ENCODE measurements at regions not wholly inside any gene's neighbourhood (a gene's known extent, or its start where the extent isn't known, plus 50 kb on each side); places are given as distances from the start of the nearest gene placed in this dataset.

DNA sequence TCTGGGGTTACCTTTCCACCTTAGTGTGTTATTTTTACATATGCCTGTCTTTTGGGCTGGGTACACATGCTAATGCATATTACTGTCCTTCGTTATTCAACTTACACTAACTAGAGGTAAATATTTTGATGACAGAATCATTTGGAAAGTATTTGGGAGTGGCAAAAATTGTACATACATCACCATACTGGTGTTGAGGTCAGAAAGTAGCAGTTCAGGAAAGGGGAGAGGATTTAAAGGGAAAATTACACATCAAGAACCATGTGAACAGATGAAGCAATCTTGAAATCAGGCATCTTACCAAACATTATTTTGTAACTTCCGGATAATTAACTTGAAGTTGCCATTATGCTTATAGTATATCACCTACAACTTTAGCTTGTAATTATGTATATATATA, 379.7 kb downstream of the RND3 start:
- in situ Hi-C loops (cut with HindIII; ENCODE audit: low sequenced_read_pairs) = no loop called here
- TF ChIP-seq, protein P1, sequence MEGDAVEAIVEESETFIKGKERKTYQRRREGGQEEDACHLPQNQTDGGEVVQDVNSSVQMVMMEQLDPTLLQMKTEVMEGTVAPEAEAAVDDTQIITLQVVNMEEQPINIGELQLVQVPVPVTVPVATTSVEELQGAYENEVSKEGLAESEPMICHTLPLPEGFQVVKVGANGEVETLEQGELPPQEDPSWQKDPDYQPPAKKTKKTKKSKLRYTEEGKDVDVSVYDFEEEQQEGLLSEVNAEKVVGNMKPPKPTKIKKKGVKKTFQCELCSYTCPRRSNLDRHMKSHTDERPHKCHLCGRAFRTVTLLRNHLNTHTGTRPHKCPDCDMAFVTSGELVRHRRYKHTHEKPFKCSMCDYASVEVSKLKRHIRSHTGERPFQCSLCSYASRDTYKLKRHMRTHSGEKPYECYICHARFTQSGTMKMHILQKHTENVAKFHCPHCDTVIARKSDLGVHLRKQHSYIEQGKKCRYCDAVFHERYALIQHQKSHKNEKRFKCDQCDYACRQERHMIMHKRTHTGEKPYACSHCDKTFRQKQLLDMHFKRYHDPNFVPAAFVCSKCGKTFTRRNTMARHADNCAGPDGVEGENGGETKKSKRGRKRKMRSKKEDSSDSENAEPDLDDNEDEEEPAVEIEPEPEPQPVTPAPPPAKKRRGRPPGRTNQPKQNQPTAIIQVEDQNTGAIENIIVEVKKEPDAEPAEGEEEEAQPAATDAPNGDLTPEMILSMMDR (IDR thresholded peaks at IDR 0.05; ENCODE audit: low read depth, low read length, missing control alignments) = no peak
- no peak overlapping the region for H3K4me3 ChIP-seq (ENCODE audit: low read depth, low read length)
- no peak for DNase-seq (ENCODE audit: low read depth)

- H3K4me3 ChIP-seq (ENCODE audit: low read depth, low read length) = no peak overlapping the region
- in situ Hi-C loops (cut with HindIII; ENCODE audit: low sequenced_read_pairs) = no loop called here
- DNase-seq (ENCODE audit: low read depth) = no peak
Measured at GRCh38 chr2:150107170-150107569, 380.3 kb downstream of the RND3 start.

DNA sequence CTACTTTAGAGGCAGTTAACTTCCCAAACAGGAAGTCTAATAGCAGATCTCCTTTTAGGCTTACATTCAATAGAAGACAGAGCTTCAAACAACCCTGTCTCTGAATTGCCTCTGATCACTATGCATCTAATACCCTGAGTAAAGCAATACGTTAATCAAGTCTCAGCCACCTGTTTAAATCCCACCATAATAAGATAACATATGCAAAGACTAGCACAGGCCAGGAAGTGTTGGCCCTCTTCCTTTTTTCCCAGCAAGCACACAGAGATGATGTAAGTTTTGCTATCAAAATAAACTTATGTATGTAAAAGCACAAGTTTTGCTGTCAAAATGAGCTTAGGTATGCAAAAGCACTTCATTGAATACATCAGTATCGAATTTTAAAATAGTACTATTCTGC, 385.5 kb downstream of the RND3 start:
- DNase-seq (ENCODE audit: low read depth) = no peak
- TF ChIP-seq, protein P1 (IDR thresholded peaks at IDR 0.05; ENCODE audit: low read depth, low read length, missing control alignments) = no peak
- no peak overlapping the region for H3K4me3 ChIP-seq (ENCODE audit: low read depth, low read length)
- in situ Hi-C loops (cut with HindIII; ENCODE audit: low sequenced_read_pairs) = no loop called here

More at GRCh38 chr2:150107170-150107569, 380.3 kb downstream of the RND3 start:
- TF ChIP-seq, protein P1 (IDR thresholded peaks at IDR 0.05; ENCODE audit: low read depth, low read length, missing control alignments) = no peak

DNA sequence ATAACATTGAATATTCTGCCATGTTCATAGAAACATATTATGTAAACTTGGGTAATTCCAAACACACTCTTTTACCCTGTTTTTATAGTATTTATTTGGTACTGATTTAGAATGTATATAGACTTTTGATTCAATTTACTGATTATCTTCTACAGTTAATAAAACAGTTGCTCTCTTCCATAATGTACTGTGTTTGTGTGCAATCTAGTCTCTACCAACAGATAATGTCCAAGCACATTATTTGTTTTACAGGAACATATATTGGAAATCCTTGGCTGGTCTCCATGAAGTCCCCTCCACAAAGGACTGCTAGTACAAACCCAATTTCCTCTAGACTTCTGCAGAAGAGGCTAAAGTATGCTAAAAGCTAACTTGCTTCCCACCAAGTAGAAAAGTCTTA, 386.6 kb downstream of the RND3 start:
- DNase-seq (ENCODE audit: low read depth) = no peak
- H3K4me3 ChIP-seq (ENCODE audit: low read depth, low read length) = no peak overlapping the region
- TF ChIP-seq, protein P1 (IDR thresholded peaks at IDR 0.05; ENCODE audit: low read depth, low read length, missing control alignments) = no peak
- in situ Hi-C loops (cut with HindIII; ENCODE audit: low sequenced_read_pairs) = no loop called here

DNA sequence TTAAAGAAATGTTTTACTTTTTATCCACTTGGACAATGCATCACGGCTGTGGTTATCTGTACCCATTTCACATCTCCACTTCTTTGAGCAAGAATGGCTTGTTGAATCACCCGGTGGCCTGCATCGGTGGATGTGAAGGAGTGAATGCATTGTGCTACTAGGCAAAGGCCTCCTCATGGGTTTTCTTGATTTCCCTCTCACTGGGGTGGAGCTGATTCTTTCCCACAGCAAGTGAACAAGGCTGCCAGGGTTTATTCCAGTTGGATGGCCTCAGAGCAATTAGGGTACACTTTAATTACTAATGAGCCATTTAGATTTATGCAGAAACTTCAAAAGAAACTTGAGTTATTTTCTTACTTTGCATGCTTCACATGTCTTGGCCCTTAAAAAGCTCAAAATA, 387.1 kb downstream of the RND3 start:
- in situ Hi-C loops (cut with HindIII; ENCODE audit: low sequenced_read_pairs) = no loop called here
- DNase-seq (ENCODE audit: low read depth) = no peak
- TF ChIP-seq, protein P1 (IDR thresholded peaks at IDR 0.05; ENCODE audit: low read depth, low read length, missing control alignments) = no peak
- no peak overlapping the region for H3K4me3 ChIP-seq (ENCODE audit: low read depth, low read length)

GRCh38 chr2:150099805-150100204, 387.7 kb downstream of the RND3 start:
- no peak for DNase-seq (ENCODE audit: low read depth)
- in situ Hi-C loops (cut with HindIII; ENCODE audit: low sequenced_read_pairs) = no loop called here
- no peak overlapping the region for H3K4me3 ChIP-seq (ENCODE audit: low read depth, low read length)
- TF ChIP-seq, protein P1 (IDR thresholded peaks at IDR 0.05; ENCODE audit: low read depth, low read length, missing control alignments) = no peak

All from astrocyte of the cerebellum (primary cell).